ENCODE measurements at regions not wholly inside any gene's neighbourhood (a gene's known extent, or its start where the extent isn't known, plus 50 kb on each side); places are given as distances from the start of the nearest gene placed in this dataset.

DNA sequence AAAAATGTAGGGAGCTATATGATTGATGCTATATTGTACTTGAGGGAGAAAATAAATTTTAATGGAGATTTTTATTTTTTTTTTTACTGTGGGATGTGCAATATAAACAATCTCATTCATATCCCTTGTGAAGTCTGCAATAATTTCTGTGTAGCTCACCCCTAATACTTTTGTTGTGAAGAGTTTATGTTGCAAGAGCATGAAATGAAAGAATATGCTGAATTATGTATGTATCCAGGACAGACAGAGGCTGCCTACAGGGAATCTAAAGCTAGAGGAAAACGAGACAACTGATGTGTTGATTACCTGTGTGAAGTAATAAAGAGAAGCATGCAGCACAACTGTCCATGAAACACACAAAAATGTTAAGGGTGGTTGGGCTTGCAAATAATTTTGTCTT lies 643.3 kb downstream of the DCDC2C start:
- TF ChIP-seq EZH2 (IDR thresholded peaks at IDR 0.05; ENCODE audit: insufficient read depth, poor library complexity, severe bottlenecking): no peak
- TF ChIP-seq EZH2phosphoT487 (IDR thresholded peaks at IDR 0.05; ENCODE audit: insufficient read depth, low read depth): no peak

Measured in GM23248 (cell line).